ENCODE measurements at regions not wholly inside any gene's neighbourhood (a gene's known extent, or its start where the extent isn't known, plus 50 kb on each side); places are given as distances from the start of the nearest gene placed in this dataset.

GRCh38 chr1:208634346-208635140, 390.4 kb upstream of the PLXNA2 start:
- TF ChIP-seq EZH2 (IDR thresholded peaks at IDR 0.05; ENCODE audit: insufficient read depth, poor library complexity, severe bottlenecking): no peak
- no peak for TF ChIP-seq EZH2phosphoT487 (IDR thresholded peaks at IDR 0.05; ENCODE audit: insufficient read depth, low read depth)
